Islet precursor cell (in vitro differentiated cells): ENCODE measurements at regions not wholly inside any gene's neighbourhood (a gene's known extent, or its start where the extent isn't known, plus 50 kb on each side); places are given as distances from the start of the nearest gene placed in this dataset.
"Not testable (repeated sequence)": the region's sequence is repeated elsewhere in the genome, so short reads cannot be mapped to it uniquely, and the experiment has no call there.

Experiments used
- DNase-seq: peaks from one replicate; pipeline ENCODE4 v3.0.0-alpha.2; 2018

DNA sequence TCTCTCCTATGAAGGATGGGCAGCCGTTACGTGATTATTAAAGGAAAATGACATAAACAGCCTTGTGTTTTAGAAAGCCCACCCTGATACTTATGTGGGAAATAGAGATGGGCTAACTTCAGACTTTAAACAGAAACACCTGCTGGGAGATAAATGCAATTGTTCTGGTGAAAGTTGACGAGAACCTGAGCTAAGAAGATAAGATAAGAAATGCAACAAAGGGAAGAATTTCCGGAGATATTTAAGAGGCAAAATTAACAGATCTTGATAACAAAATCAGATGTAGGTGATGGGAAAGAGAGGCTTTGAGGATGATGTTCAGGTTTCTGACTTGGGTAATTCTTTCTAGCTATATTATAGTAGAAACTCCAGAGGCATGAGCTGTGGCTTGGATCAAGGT, 102.7 kb upstream of the SLC7A11 start:
- no peak for DNase-seq

DNA sequence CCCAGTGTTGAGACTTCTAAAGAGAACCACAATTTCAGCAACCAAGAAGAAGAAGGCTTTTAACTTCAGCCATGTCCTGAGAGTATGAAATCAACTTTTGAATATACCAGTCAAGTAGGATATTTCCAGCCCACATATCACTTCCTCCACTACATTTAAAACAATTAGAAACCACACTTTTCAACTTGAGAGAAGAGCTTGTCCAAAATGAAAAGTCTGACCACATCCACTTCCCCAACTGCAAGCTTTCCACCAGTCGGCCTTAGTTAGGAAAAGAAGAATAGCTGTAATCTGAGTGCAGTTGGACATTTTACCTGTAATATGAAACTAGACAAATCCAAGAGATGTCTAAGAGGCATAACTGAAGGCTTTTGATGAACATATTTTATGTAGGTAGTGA, 101.9 kb upstream of the SLC7A11 start:
- no peak for DNase-seq

DNA sequence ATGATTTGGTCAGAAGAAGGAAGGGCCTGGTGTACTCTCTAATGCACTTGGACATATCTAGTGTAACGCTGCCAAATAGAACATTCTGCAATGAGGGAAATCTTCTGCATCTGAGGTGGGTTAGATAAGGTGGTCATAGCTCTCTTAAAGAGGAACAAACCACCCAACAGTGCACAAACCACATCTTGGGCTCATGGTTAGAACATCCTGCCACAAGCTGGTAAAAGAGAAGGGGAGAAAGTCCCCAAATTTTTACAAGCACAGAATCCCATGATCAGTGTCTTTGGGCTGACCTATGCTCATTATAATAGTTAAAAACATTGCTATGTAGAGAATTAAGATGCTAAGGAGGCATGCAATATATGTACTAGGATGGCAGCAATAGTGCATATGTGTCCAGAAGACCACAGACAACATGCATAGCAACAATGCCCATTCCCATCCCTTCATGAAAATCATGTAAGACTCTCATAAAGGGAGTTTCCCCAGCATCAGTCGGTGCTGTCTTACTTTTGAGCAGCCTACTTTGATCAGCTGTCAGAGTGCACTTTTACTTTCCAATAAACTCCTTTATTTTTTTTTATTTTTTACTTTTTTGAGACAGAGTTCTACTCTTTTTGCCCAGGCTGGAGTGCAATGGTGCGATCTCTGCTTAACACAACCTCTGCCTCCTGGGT, 99.7 kb upstream of the SLC7A11 start:
- no peak for DNase-seq

DNA sequence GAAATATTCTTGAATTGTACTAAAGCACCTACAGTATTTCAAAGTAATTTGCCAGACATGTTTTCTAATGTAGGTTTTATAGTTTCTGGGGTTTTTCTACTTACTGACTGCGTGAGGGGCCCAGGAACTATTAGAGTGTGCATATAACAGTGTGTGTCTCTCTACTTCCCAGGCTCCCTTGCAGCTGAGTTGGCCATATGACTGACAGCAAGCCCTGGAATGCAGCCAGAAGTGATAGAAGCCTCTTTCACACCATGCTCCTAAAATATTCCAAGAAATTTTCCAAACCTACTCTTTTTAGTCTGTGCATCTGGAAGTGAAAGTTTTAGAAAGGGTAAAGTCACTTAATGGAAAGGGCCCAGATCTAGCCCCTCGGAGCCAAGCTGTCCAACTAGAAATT, 96.7 kb upstream of the SLC7A11 start:
- DNase-seq = no peak

DNA sequence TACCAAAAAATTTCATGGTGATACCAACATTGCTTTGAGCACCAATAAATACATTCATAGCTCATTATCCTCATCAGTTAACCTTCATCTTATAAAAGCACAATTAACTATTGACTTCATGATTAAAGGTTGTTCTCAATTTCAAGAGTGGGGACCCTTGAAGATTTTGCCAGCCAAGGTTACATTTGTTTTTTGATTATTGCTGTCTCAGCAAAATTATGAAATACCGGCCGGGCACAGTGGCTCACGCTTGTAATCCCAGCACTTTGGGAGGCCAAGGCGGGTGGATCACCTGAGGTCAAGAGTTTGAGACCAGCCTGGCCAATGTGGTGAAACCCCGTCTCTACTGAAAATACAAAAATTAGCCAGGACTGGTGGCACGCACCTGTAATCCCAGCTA, 96.1 kb upstream of the SLC7A11 start:
- DNase-seq = not testable (repeated sequence)

DNA sequence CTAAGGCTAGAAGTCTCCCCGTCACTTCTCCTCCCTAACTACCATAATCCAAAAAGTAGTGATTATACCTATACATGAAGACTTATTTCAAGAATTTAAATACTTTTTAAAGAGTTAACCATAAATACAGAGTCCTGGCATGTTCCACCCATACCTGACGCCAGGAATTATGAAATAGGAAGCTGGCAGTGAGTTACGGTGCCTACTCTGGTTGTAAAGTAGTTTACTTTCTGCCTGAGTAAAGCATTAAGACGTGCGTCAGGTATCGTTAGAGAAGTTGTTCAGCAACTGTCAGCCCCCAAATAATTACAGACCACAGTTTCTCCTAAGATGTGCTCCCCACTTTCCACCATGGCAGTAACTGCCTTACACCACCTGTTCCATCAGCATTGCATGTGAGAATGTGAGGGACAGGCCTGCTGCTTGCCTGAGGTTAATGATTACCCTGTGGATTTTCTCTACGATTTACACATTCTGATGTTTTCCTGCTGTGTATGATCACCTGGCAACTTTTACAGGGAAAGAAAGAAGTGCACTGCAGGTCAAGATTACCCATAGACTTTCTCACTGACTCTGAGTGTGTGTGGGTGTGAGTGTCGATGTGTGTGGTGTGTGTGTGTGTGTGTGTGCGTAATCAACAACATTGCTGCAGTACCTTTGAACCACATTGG, 92.3 kb upstream of the SLC7A11 start:
- no peak for DNase-seq

DNA sequence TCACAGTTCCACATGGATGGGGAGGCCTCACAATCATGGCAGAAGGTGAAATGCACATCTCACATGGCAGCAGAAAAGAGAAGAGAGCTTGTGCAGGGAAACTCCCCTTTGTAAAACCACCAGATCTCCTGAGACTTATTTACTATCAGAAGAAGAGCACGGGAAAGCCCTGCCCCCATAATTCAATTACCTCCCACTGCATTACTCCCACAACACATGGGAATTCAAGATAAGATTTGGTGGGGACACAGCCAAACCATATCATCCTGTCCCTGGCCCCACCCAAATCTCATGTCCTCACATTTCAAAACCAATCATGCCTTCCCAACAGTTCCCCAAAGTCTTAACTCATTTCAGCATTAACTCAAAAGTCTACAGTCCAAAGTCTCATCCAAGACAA, 90.3 kb upstream of the SLC7A11 start:
- not testable (repeated sequence) for DNase-seq

DNA sequence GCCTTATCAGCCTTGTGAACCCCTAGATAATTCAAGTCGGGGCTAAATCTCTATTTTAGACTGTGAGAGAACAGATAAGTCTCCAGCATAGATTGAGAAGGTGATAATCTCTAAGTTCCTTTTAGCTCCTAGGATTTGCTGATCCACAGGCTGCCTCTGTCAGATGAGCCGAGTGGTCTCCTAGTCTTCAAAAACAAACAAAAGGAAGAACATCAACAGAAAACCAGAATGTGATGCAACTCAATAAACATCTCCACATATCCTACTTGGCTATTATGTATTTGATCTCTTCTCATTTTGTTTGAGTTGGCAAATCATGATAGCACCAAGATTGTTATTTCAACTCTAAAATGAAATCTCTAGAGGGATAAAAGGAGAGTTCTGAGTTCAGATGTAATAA, 88.4 kb upstream of the SLC7A11 start:
- DNase-seq = no peak

DNA sequence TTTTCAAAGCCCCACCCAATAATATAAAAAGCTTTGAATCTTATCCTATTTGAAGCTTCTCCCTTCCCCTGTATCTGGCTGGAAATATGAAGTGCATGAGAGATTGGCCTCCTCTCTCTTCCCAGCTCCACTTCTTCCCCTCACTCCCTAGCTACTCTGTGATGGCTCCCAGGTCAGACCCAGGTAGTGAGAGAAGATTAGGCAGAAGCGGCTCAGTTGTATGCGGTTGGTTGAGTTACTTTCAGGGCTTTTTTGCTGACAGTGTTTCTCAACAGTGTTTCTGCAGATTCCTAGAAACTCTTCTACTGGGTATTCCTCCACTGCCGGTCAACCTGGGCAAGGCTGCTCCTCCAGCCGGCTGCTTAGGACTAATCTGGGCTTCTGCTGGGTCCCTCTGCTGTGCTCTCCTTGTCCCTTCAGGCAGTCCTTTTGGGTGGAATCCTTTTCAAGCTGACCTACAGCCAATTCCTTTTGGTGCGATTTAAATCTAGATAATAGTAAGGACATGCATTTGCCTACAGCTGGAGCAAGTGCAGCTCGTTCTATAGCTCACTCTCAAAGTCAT, 87.4 kb upstream of the SLC7A11 start:
- peak; percentile 59 for DNase-seq

DNA sequence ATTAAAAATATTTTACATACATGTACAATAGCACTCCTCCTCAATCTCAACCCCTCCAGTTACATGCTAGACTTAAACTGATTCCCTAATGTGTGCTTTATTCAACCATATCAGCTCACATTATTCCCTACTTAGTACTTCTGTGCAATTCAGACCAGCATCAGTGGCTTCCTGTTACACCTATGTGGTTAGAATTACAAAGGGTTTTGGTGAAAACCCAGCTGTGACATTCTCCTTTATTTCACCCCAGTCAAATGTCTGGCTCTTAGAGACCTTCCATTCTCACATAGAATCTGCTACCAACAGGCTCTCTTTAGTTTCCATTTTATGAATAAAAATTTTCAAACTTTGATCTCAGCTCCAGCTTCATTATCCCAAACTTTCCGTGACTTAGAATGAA, 85.2 kb upstream of the SLC7A11 start:
- DNase-seq = no peak

DNA sequence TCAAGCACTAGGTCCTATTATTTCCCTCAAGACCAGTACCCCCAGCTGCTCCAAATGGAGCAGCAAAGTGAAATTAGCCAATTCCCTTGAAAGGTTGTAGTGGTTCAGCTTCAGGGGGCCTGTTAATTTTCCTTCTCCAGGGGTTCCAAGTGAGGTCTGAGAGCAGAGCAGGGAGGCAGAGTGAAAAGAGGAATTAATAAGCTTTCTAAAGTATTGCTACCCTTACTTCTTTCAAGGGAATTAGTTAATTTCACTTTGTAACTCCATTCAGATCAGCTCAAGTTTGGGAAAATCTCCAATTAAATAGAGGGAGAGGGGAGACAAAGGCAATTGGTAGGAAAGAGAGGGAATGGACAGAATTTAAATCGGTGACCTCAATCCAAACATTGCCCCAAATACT, 78.7 kb upstream of the SLC7A11 start:
- DNase-seq = no peak

DNA sequence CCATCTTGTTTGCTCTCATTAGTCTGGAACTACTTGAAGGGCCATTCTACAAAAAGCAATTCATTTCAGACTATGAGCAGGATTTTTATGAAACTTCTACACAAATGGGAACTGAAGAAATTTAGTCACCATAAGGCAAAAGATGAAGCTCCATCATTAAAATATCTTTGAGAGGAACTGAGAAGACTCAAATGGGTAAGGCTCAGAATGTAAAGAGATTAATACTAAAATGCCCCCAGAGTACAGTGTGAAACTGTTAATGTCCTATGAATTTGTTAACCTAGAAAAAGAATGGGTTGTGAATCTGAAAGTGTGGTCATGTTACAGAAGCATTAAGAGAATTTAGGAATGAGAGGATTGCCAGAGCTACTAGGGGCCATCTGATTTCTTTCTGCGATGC, 77.9 kb upstream of the SLC7A11 start:
- DNase-seq = no peak

DNA sequence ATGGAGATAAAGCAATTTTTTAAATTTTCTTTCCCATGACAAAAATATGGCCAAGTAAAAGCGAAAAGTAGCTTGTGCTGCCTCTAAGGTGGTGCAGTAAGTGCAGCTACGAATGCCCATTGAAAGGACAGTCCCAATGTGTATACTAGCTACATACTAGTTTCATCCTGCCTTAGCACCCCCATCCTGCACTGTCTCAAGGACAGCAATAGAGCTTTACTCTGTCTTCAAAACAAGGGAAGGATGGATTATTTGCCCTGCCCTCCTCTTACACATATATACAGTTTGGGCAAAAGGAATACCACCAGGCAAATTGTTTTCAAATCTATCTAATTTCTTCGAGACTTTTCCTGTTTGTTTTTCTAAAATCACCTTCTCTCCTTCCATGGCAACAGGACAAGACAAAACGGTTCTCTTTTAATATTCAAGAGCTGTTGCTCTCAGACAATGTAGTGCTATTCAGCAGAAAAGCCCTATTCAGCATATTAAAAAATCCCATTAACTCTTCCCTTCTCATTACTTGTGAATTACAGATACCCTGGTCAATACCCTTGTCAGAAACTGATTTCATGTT, 75.1 kb upstream of the SLC7A11 start:
- DNase-seq = no peak

DNA sequence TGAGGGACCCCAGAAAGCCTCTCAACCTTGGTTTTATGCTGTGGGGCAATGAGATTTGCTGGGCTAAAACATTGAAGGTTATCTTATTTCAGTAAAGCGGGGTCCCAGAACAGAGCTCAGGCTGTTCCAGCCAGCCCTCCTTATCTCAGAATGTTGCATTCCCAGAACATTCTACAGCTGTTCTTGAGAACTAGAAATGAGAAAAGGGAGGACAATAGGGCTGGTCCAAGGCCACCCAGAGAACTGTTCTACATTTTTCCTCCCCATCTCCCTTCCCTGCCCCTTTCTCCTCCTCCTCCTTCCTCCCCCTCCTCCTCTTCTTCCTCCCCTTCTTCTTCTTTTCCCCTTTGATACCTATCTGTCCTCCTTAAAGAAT, 70.4 kb upstream of the SLC7A11 start:
- no peak for DNase-seq

DNA sequence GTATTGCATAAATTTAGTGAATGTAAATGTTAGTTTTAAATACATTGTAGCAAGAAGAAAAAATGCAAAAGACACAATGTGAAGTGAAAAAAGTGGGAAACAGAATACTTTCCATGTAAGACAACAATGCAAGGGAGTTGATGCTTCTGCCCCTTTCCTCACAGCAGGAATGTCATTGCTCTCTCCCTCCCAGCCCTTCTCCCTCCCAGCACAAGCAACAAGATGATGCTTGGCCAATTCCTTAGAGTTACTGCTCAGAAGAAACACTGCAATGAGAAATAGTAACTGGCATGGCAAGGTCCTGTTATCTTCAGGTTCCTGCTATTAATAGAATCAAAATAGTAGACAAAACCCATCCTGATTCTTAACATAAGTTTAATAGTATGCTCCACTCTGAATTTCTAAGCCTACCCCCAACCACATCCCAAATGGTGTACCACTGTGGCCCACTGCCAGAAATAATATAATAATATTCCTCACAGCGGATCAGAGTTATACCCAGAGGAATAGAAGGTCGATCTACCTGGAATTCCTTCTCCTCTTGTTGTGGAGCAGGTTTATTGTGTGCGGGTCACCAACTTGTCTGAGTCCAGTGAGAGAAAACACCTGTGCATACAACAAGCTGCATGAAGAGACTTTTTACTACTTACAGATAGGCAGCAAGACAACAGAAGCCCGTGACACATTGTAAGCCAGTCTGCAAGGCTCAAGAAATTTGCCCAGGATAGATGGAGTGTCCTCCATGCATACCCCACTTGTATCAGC, 69.8 kb upstream of the SLC7A11 start:
- DNase-seq = no peak

DNA sequence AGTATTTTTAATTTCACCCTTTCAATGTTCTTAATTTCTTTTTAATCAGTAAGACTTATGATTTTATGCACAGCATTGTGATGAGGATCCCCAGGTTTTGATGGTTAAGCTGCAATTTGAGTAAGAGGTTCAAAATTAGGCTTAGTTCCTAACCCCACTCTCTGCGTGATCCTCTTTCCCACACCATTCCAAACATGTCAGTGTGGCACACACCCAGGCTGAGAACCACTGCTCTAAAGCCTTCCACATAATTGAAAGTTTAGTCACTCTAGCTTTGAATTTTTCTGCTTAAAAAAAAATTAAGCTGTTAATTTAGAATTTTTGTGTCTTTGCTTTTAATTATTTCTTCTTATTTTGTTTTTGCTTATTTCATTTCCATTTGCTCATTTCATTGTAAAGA, 68.8 kb upstream of the SLC7A11 start:
- no peak for DNase-seq

DNA sequence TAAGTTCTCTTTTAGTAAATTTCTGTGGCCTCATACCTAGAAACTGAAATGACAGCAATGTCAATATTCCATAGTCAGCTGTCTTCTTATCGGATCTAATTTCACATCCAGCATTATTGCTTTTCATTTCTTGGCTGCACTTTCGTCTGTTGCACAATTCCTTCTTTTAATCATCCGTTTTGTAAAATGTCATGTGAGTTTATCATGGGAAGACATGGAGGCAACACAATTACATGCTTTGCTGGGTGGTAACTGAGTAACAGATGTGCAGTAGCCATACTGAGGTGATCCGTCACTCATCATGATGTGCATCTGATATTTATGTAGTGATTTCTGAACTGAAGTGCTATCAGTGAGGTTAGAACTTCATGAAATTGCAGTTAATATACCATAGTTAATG, 68.3 kb upstream of the SLC7A11 start:
- DNase-seq = no peak

DNA sequence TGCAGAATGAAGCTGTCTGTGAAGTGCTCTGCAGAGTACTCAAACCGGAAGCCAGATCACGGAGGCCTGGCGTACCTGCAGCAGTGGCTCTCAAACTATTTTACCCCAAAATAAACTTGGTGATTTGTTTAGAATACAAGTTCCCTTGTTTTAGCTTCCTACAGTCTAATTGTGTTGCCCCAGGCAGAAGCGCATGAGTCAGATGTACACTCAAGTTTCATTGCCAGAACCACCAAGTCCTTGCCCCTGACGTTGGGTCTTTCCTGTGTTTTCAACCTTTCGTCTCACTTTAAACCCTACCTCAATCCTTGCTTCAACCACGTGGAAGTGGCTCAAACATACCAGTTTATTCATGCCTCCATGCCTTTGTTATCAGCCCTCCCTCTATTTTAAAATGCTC, 66.2 kb upstream of the SLC7A11 start:
- DNase-seq = peak; percentile 97

DNA sequence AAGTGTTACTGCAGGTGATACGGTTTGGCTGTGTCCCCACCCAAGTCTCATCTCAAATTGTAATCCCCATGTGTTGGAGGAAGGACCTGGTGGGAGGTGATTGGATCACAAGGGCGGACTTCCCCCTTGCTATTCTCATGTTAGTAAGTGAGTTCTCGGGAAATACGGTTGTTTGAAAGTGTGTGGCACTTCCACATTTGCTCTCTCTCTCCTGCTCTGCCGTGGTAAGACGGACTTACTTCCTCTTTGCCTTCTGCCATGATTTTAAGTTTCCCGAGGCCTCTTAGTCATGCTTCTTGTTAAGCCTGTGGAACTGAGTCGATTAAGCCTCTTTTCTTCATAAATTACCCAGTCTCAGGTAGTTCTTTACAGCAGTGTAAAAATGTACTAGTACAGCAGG, 65.2 kb upstream of the SLC7A11 start:
- no peak for DNase-seq

DNA sequence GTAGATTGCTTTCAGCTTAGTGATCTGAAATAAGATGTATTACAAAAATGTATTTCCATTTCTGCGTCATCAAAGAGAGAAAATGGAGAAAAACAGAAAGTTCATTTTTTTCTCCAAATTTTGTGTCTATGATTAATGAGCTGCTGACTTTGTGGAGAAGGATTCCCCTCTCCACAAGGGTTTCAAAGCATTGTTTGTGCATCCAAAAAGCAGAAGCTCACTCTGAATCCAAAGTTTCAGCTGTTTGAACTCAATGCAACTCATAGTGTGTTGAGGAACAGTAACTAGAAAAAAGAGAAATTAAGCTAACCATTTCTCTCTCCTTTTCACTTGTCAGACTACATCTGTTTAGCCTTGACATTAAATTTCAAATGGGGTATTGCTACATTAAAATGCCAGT, 62.9 kb upstream of the SLC7A11 start:
- DNase-seq = no peak

DNA sequence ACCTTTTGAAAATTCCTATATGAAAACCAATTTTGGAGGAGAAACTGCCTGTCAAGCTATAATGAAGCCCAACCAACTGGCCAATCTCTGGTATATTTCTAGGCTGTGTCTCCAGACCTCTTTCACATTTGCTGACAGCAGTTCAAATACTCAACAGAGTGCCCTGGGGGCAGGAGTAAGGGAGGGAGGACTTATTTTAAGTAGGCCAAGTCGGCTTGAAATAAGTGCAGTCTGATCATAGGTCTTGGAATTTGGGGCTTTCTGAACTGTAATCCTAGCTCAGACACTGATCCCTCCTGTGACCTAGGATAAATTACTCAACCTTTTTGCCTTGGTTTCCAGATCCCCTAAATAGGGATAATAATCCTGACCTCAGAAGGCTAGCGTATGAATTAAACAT, 59.4 kb upstream of the SLC7A11 start:
- peak; percentile 97 for DNase-seq

DNA sequence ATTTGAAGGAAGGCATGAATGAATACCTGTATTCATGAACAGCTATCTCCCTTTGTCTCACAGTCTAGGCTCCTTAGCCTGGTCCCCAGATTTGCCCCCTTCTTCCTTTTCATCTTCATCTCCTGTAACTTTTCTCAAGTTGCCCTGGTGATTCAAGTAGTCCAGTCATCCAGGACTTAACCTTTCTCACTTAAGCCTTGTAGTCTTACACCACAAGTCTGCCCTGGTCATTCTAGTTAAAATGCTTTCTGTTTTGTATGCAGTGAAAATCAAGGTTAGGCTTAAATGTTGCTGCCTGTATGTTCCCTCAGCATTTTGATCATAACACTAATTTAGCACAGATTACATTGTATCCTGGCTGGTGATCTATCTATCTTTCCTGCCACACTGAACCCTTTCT, 58.5 kb upstream of the SLC7A11 start:
- no peak for DNase-seq

DNA sequence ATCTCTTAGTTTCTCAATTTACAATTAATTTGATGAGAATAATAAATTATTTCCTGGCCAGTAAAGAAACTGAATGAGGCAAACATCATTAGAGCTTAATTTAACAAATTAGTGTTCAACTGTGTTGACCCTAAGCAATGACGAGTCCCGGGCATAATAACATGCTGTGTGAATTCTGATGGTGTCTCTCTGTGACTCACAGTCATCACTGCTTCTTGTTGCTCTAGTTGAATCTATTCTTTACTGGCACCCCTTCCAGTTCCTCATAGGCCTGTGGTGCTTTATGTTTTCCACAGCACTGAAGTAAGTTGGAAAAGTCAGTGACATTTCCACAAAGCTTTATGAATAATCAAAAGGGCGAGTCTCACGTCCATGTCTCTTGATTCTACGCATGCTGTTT, 57.7 kb upstream of the SLC7A11 start:
- DNase-seq = no peak

DNA sequence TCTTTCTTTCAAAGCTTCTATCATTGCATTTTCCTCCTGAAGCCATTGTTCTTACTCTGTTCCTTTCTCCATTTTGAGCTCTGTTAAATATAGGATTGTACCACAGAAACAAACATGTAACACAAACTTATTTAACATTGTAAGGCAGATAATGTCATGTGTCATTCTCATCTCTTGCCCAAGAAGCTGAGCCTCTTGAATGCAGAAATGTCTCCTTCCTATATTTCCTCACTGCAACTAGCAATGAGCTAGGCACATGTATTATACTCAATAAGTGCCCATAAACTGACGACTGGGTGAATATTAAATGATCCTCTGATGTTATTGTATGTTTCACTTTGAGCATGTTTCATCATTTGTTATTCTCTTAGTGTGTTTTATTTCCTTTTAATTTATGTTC, 56.7 kb upstream of the SLC7A11 start:
- no peak for DNase-seq
